Activated B cell treated with CpG ODN at 0.5 μM for 24 hours (primary cell): ENCODE measurements at regions not wholly inside any gene's neighbourhood (a gene's known extent, or its start where the extent isn't known, plus 50 kb on each side); places are given as distances from the start of the nearest gene placed in this dataset.
"Not testable (repeated sequence)": the region's sequence is repeated elsewhere in the genome, so short reads cannot be mapped to it uniquely, and the experiment has no call there.

Experiments
- ATAC-seq: fragments of 200-7000 bp; cut with Tn5 transposase; one replicate; pipeline ENCODE4 v1.10.0; 2021; ENCODE audit warnings: low read depth, mild to moderate bottlenecking, moderate library complexity
- CTCF ChIA-PET: fragments of 350-600 bp; sonication (Branson Sonifier 250); formaldehyde crosslinking; loops from one replicate; lab custom pipeline; 2021; ENCODE audit warnings: antibody characterized with exemption; lab: Charles Lee
- POLR2A ChIA-PET: fragments of 350-600 bp; sonication (Branson Sonifier 250); formaldehyde crosslinking; loops from one replicate; lab custom pipeline; 2021; ENCODE audit warnings: antibody characterized with exemption; lab: Charles Lee
- DNase-seq: peaks from one replicate; pipeline ENCODE4 v3.0.0; 2022
- H3K27ac Mint-ChIP-seq: one replicate; pipeline ENCODE4 v1.8.0; 2020; ENCODE audit warnings: mixed read lengths
- H3K27me3 Mint-ChIP-seq: one replicate; pipeline ENCODE4 v1.8.0; 2021; ENCODE audit warnings: mixed read lengths
- H3K36me3 Mint-ChIP-seq: one replicate; pipeline ENCODE4 v1.8.0; 2021; ENCODE audit warnings: low read depth, mixed read lengths
- H3K4me1 Mint-ChIP-seq: one replicate; pipeline ENCODE4 v1.8.0; 2021; ENCODE audit warnings: mixed read lengths
- H3K4me3 Mint-ChIP-seq: one replicate; pipeline ENCODE4 v1.8.0; 2020; ENCODE audit warnings: mild to moderate bottlenecking, mixed read lengths
- H3K9me3 Mint-ChIP-seq: one replicate; pipeline ENCODE4 v1.8.0; 2020; ENCODE audit warnings: mixed read lengths
- CTCF ChIP-seq: fragments of 200-600 bp; IDR thresholded peaks from one replicate; pipeline ENCODE4 v1.8.0; 2022; ENCODE audit warnings: antibody characterized with exemption, mild to moderate bottlenecking
- intact Hi-C: fragments of 100-400 bp; cut with micrococcal nuclease; formaldehyde crosslinking; loops from one replicate; pipeline ENCODE4 v1.15.1; 2024

GRCh38 chr7:68248973-68249372 lies 1252.3 kb downstream of the TYW1 start:
- Mint-ChIP-seq H3K9me3 (peaks cover 10% of the 10 kb centered on the region), H3K4me3 (no peak overlapping the region), H3K4me1 (no peaks in the 10 kb centered on the region), H3K27ac (no peak overlapping the region), H3K27me3 (no peaks in the 10 kb centered on the region), H3K36me3 (no peaks in the 10 kb centered on the region)
- ATAC-seq (no peak), DNase-seq (no peak)
- ChIA-PET POLR2A (no interaction called here), CTCF (no interaction called here)
- no peak for TF ChIP-seq CTCF
- intact Hi-C loops, result no loop called here

GRCh38 chr7:68249611-68250010 lies 1253.0 kb downstream of the TYW1 start:
- no peaks in the 10 kb centered on the region for H3K4me1 Mint-ChIP-seq
- H3K9me3 Mint-ChIP-seq, result peaks cover 10% of the 10 kb centered on the region
- DNase-seq (no peak), ATAC-seq (no peak)
- H3K27me3 Mint-ChIP-seq, result no peaks in the 10 kb centered on the region
- no peak overlapping the region for H3K4me3 Mint-ChIP-seq
- ChIA-PET POLR2A (no interaction called here), CTCF (no interaction called here)
- intact Hi-C loops, result no loop called here
- TF ChIP-seq CTCF, result no peak
- H3K36me3 Mint-ChIP-seq, result no peaks in the 10 kb centered on the region
- no peak overlapping the region for H3K27ac Mint-ChIP-seq

DNA sequence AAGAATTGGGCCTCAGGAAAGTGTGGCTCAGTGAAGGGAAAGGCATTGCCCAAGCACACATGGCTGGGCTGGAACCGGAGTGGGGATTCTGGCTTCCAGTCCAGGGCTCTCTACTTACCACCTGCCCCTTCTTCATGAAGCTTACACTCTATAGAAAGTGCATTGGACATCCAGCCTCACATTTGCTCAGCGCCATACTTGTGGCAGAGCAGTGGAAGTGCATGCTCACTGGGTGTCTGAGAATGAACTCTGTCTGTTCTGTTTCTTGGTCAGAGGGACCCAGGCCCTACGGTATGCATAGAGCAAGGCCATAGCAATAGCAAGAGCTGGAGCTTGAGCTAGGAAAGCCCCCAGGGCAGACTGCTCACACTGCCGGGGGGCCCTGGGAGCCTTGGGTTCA lies 1253.5 kb downstream of the TYW1 start:
- Mint-ChIP-seq H3K9me3 (peaks cover 10% of the 10 kb centered on the region), H3K27me3 (no peaks in the 10 kb centered on the region), H3K36me3 (no peaks in the 10 kb centered on the region), H3K4me3 (no peak overlapping the region), H3K27ac (no peak overlapping the region), H3K4me1 (no peaks in the 10 kb centered on the region)
- intact Hi-C loops, result no loop called here
- ChIA-PET POLR2A (no interaction called here), CTCF (no interaction called here)
- DNase-seq (no peak), ATAC-seq (no peak)
- no peak for TF ChIP-seq CTCF

DNA sequence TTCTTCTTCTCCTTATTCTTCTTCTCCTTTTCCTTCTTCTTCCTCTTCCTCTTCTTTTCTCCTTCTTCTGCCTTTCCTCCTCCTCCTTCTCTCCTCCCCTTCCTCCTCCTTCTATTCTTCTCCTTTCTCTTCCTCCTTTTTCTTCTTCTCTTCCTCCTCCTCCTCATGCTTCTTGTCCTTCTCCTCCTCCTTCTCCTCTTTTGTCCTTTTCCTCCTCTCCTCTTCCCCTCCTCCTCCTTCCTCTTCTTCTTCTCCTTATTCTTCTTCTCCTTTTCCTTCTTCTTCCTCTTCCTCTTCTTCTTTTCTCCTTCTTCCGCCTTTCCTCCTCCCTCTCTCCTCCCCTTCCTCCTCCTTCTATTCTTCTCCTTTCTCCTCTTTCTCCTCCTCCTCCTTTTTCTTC lies 1258.2 kb downstream of the TYW1 start:
- H3K9me3 Mint-ChIP-seq, H3K4me1 Mint-ChIP-seq, intact Hi-C loops, POLR2A ChIA-PET, H3K27ac Mint-ChIP-seq, DNase-seq, H3K4me3 Mint-ChIP-seq, H3K36me3 Mint-ChIP-seq, CTCF ChIA-PET, ATAC-seq, H3K27me3 Mint-ChIP-seq: not testable (repeated sequence)

GRCh38 chr7:68256295-68256694 lies 1259.7 kb downstream of the TYW1 start:
- intact Hi-C loops, result no loop called here
- TF ChIP-seq CTCF, result no peak
- H3K4me3 Mint-ChIP-seq, result no peak overlapping the region
- no peaks in the 10 kb centered on the region for H3K4me1 Mint-ChIP-seq
- DNase-seq (no peak), ATAC-seq (no peak)
- CTCF ChIA-PET, result no interaction called here
- no peaks in the 10 kb centered on the region for H3K36me3 Mint-ChIP-seq
- H3K9me3 Mint-ChIP-seq, result peaks cover 4% of the 10 kb centered on the region
- POLR2A ChIA-PET, result no interaction called here
- H3K27me3 Mint-ChIP-seq, result no peaks in the 10 kb centered on the region
- no peak overlapping the region for H3K27ac Mint-ChIP-seq

DNA sequence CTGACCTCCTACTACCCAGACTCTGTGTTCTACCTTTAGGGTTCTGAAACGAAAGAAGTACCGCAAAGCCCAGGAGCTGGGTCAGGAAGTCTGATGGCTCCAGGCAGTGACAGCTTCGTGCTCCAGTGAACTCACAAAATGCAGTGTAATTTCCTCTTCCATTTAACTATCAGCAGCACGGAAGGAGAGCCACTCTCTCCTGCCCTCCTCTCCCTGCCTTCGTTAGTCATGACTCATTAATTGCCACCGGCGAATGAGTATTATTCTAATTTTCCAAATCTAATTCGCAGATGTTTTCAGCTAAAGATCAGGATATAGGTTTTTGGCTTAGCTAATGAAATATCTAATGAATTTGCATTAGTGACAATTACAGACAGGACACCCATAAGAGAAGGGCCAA lies 1262.0 kb downstream of the TYW1 start:
- ChIA-PET POLR2A (no interaction called here), CTCF (no interaction called here)
- ATAC-seq (no peak), DNase-seq (no peak)
- H3K9me3 Mint-ChIP-seq, result peaks cover 3% of the 10 kb centered on the region
- no peak for TF ChIP-seq CTCF
- no peak overlapping the region for H3K4me3 Mint-ChIP-seq
- H3K36me3 Mint-ChIP-seq, result no peaks in the 10 kb centered on the region
- intact Hi-C loops, result no loop called here
- no peaks in the 10 kb centered on the region for H3K4me1 Mint-ChIP-seq
- H3K27ac Mint-ChIP-seq, result no peak overlapping the region
- no peaks in the 10 kb centered on the region for H3K27me3 Mint-ChIP-seq
